ENCODE measurements at regions not wholly inside any gene's neighbourhood (a gene's known extent, or its start where the extent isn't known, plus 50 kb on each side); places are given as distances from the start of the nearest gene placed in this dataset.

DNA sequence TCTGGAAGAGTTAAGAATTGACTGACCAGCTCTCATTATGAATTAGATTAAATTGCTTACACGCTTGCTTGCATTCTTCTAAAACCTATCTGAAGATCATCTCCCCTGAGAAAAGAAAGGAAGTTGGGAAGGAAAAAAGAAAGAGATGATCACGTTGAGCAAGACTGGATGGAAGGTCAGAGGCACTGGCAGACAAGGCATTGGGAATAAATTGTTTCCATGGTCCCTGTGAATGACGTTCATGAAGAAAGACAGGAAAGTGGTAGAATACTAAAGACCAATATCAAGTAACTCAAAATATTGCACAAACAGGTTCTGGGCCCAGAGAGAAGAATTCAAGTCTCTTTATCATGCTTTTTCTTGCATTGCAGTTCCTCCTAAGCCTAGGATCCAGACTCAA is 1045.4 kb upstream of the MAP3K7 start:
- H3K4me1 ChIP-seq (ENCODE audit: control insufficient read depth in 5 of 5, insufficient read depth in 5 of 5, low read length in 5 of 5), result peaks cover 0 to 10% (median 2%) of the 10 kb centered on the region in 5 donors
- no peak overlapping the region for H3K9ac ChIP-seq (ENCODE audit: insufficient read depth in 1 of 2, low read length in 2 of 2)
- H3K4me3 ChIP-seq, result no peak overlapping the region
- ATAC-seq (ENCODE audit: insufficient read depth, low FRiP score) (no peak), DNase-seq (no peak)
- WGBS, 2 donors, result 69 to 78% methylated on average over 3 of the region's 3 CpGs
- H3K9me3 ChIP-seq (ENCODE audit: control insufficient read depth in 4 of 4, insufficient read depth in 3 of 4, low read length in 3 of 4), result no peaks in the 10 kb centered on the region
- H3K27ac ChIP-seq (ENCODE audit: low read depth in 1 of 2, low read length in 1 of 2), result no peak overlapping the region
- H3K36me3 ChIP-seq (ENCODE audit: control insufficient read depth in 4 of 4, insufficient read depth in 4 of 4, low read length in 4 of 4), result no peaks in the 10 kb centered on the region
- no peaks in the 10 kb centered on the region for H3K27me3 ChIP-seq (ENCODE audit: control insufficient read depth in 3 of 3, insufficient read depth in 3 of 3, low read length in 2 of 3)
- TF ChIP-seq, protein P1, sequence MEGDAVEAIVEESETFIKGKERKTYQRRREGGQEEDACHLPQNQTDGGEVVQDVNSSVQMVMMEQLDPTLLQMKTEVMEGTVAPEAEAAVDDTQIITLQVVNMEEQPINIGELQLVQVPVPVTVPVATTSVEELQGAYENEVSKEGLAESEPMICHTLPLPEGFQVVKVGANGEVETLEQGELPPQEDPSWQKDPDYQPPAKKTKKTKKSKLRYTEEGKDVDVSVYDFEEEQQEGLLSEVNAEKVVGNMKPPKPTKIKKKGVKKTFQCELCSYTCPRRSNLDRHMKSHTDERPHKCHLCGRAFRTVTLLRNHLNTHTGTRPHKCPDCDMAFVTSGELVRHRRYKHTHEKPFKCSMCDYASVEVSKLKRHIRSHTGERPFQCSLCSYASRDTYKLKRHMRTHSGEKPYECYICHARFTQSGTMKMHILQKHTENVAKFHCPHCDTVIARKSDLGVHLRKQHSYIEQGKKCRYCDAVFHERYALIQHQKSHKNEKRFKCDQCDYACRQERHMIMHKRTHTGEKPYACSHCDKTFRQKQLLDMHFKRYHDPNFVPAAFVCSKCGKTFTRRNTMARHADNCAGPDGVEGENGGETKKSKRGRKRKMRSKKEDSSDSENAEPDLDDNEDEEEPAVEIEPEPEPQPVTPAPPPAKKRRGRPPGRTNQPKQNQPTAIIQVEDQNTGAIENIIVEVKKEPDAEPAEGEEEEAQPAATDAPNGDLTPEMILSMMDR (IDR thresholded peaks at IDR 0.05; ENCODE audit: control extremely low read depth, extremely low read depth), result no peak

DNA sequence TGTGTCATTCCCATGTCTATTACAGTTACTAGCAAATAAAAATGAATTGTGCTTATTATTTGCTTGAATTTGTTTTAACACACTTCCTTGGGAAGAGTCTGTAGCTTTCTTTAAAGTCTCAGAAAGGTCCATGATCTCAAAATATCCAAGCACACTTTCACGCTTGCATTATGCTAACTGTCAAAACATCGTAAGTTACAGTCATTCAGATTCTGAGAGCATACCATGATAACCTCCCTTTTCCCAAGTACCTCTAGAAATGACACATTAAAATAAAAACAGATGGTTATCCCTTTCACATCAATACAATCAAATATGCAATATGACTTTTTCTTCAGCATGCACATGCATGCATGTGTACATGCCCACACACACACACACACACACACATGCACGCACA is 1044.4 kb upstream of the MAP3K7 start:
- 91 to 95% methylated on average over 3 of the region's 3 CpGs for whole genome bisulfite sequencing, 2 donors
- H3K27ac ChIP-seq (ENCODE audit: low read depth in 1 of 2, low read length in 1 of 2), result no peak overlapping the region
- no peak for ATAC-seq (ENCODE audit: insufficient read depth, low FRiP score)

DNA sequence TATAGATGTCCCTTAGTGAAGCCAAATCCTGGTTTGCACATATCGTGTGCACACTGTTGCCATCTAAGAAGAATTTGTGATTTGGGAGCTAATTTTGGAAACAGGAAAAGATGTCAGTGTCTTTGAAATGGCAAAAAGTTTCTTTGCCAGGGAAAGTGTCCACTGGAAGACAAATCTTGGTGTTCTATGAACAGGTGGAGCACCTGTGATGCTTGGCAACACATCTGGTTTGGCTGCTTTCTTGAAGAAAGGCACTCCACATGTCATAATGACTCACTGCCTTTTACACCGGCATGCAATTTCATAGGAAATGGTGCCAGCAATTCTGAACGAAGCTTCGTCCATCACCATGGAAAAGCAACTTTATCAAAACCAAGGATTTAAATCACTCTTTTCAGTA is 1040.0 kb upstream of the MAP3K7 start:
- no peaks in the 10 kb centered on the region for H3K36me3 ChIP-seq (ENCODE audit: control insufficient read depth in 4 of 4, insufficient read depth in 4 of 4, low read length in 4 of 4)
- TF ChIP-seq, protein P1 (IDR thresholded peaks at IDR 0.05; ENCODE audit: control extremely low read depth, extremely low read depth), result no peak
- H3K27me3 ChIP-seq (ENCODE audit: control insufficient read depth in 3 of 3, insufficient read depth in 3 of 3, low read length in 2 of 3), result no peaks in the 10 kb centered on the region
- H3K4me1 ChIP-seq (ENCODE audit: control insufficient read depth in 5 of 5, insufficient read depth in 5 of 5, low read length in 5 of 5), result no peaks in the 10 kb centered on the region
- ATAC-seq (ENCODE audit: insufficient read depth, low FRiP score) (no peak), DNase-seq (no peak)
- no peaks in the 10 kb centered on the region for H3K9me3 ChIP-seq (ENCODE audit: control insufficient read depth in 4 of 4, insufficient read depth in 3 of 4, low read length in 3 of 4)
- H3K27ac ChIP-seq (ENCODE audit: low read depth in 1 of 2, low read length in 1 of 2), result no peak overlapping the region
- WGBS, 2 donors, result 77 to 86% methylated on average over 4 of the region's 4 CpGs
- H3K4me3 ChIP-seq, result no peak overlapping the region
- no peak overlapping the region for H3K9ac ChIP-seq (ENCODE audit: insufficient read depth in 1 of 2, low read length in 2 of 2)

More for the DNA sequence above, 1044.4 kb upstream of the MAP3K7 start:
- Histone ChIP-seq H3K4me3 (no peak overlapping the region), H3K27me3 (ENCODE audit: control insufficient read depth in 3 of 3, insufficient read depth in 3 of 3, low read length in 2 of 3) (no peaks in the 10 kb centered on the region), H3K36me3 (ENCODE audit: control insufficient read depth in 4 of 4, insufficient read depth in 4 of 4, low read length in 4 of 4) (no peaks in the 10 kb centered on the region), H3K4me1 (ENCODE audit: control insufficient read depth in 5 of 5, insufficient read depth in 5 of 5, low read length in 5 of 5) (peaks cover 0 to 10% (median 2%) of the 10 kb centered on the region in 5 donors), H3K9ac (ENCODE audit: insufficient read depth in 1 of 2, low read length in 2 of 2) (no peak overlapping the region), H3K9me3 (ENCODE audit: control insufficient read depth in 4 of 4, insufficient read depth in 3 of 4, low read length in 3 of 4) (no peaks in the 10 kb centered on the region)
- no peak for DNase-seq
- TF ChIP-seq, protein P1 (IDR thresholded peaks at IDR 0.05; ENCODE audit: control extremely low read depth, extremely low read depth), result no peak

DNA sequence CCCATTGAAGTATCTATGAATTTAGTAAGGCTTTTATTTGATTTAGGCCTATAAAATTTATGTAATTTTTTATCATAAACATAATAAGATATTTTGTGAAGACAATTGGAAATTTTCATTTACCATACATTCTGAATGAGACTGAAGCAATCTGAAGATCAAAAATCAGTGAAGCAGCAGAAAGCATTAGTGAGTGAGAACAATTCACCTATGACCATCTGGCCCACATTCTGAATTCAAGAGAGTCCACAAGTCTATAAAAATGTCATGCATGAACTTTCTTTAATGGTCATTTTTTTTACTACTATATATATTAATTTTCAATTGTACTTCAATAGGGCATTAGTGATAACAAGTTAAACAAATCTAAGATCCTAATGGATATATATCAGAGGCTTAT is 1026.6 kb upstream of the MAP3K7 start:
- DNase-seq (no peak), ATAC-seq (ENCODE audit: insufficient read depth, low FRiP score) (no peak)
- H3K9ac ChIP-seq (ENCODE audit: insufficient read depth in 1 of 2, low read length in 2 of 2), result no peak overlapping the region
- no peaks in the 10 kb centered on the region for H3K4me1 ChIP-seq (ENCODE audit: control insufficient read depth in 5 of 5, insufficient read depth in 5 of 5, low read length in 5 of 5)
- H3K9me3 ChIP-seq (ENCODE audit: control insufficient read depth in 4 of 4, insufficient read depth in 3 of 4, low read length in 3 of 4), result no peaks in the 10 kb centered on the region
- H3K27ac ChIP-seq (ENCODE audit: low read depth in 1 of 2, low read length in 1 of 2), result no peak overlapping the region
- H3K27me3 ChIP-seq (ENCODE audit: control insufficient read depth in 3 of 3, insufficient read depth in 3 of 3, low read length in 2 of 3), result no peaks in the 10 kb centered on the region
- H3K36me3 ChIP-seq (ENCODE audit: control insufficient read depth in 4 of 4, insufficient read depth in 4 of 4, low read length in 4 of 4), result no peaks in the 10 kb centered on the region
- no peak overlapping the region for H3K4me3 ChIP-seq
- TF ChIP-seq, protein P1 (IDR thresholded peaks at IDR 0.05; ENCODE audit: control extremely low read depth, extremely low read depth), result no peak

All from lung (tissue), 11 donors.